ENCODE measurements at regions not wholly inside any gene's neighbourhood (a gene's known extent, or its start where the extent isn't known, plus 50 kb on each side); places are given as distances from the start of the nearest gene placed in this dataset.

DNA sequence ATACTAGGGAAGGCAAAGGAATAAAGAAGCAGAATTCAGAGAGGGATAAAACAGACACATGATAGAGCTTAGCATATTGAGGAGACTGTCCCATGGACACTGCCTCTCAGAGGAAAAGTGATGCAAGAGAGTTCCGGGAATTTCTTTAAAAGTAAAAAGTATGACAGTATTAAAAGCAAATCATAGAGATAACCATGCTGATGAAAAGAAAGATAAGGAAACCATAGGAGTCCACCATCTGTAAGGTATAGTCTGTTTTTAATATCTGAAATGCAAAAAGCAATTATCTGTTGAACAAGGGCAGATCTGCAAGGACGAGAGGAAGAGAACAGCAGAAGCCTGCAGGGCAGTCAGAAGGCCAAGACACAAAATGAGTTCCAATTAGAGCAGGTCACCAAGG lies 495.9 kb upstream of the GOLIM4 start:
- no peak overlapping the region for H3K27ac ChIP-seq
- H3K36me3 ChIP-seq, result no peaks in the 10 kb centered on the region
- H3K4me3 ChIP-seq, result no peak overlapping the region
- H3K9me3 ChIP-seq, result no peaks in the 10 kb centered on the region
- no peaks in the 10 kb centered on the region for H3K4me1 ChIP-seq
- no peak for DNase-seq (ENCODE audit: low spot score)
- H3K27me3 ChIP-seq, result no peaks in the 10 kb centered on the region
- TF ChIP-seq, protein P1, sequence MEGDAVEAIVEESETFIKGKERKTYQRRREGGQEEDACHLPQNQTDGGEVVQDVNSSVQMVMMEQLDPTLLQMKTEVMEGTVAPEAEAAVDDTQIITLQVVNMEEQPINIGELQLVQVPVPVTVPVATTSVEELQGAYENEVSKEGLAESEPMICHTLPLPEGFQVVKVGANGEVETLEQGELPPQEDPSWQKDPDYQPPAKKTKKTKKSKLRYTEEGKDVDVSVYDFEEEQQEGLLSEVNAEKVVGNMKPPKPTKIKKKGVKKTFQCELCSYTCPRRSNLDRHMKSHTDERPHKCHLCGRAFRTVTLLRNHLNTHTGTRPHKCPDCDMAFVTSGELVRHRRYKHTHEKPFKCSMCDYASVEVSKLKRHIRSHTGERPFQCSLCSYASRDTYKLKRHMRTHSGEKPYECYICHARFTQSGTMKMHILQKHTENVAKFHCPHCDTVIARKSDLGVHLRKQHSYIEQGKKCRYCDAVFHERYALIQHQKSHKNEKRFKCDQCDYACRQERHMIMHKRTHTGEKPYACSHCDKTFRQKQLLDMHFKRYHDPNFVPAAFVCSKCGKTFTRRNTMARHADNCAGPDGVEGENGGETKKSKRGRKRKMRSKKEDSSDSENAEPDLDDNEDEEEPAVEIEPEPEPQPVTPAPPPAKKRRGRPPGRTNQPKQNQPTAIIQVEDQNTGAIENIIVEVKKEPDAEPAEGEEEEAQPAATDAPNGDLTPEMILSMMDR (IDR thresholded peaks at IDR 0.05), result no peak

DNA sequence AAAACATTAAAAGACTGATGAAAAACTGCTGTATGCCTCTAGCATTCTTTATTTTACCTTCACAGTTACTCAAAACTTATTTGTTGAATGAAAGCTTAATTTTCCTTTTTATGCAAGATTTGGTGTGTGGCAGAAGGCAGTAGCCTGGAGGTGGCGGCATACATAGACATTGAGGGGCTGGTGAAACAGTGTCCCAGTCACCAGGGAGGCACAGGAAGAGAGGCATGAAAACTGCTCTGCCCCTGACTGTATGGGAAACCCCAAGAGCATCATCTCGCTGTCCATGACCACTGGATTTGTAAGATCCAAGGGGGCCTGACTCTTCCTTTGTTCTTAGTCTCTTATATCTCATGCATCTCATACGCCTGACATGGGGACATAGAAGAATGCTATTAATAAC lies 493.7 kb upstream of the GOLIM4 start:
- H3K27ac ChIP-seq, result no peak overlapping the region
- no peaks in the 10 kb centered on the region for H3K27me3 ChIP-seq
- H3K4me3 ChIP-seq, result no peak overlapping the region
- no peaks in the 10 kb centered on the region for H3K9me3 ChIP-seq
- TF ChIP-seq, protein P1 (IDR thresholded peaks at IDR 0.05), result no peak
- H3K4me1 ChIP-seq, result no peaks in the 10 kb centered on the region
- no peaks in the 10 kb centered on the region for H3K36me3 ChIP-seq
- no peak for DNase-seq (ENCODE audit: low spot score)

DNA sequence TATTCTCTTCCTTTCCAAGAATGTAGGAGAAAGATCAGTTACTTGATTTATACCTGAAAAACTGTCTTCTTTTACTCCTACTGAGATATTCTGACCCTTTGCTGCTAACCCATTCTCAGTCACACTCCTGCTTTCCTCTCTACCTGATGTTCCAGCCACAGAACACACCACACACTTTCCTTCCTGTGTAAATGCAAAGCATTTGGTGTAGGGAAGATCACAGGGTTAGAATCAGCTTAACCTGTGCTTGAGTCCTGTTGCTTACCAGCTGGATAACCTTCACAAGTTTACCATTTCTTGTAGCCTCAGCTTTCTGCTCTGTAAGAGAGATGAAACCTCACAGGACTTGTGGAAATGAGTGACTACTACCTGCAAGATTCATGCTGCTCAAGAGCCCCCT lies 489.8 kb upstream of the GOLIM4 start:
- Histone ChIP-seq H3K9me3 (no peaks in the 10 kb centered on the region), H3K27ac (no peak overlapping the region), H3K27me3 (no peaks in the 10 kb centered on the region), H3K4me3 (no peak overlapping the region), H3K36me3 (no peaks in the 10 kb centered on the region), H3K4me1 (no peaks in the 10 kb centered on the region)
- DNase-seq (ENCODE audit: low spot score), result no peak
- TF ChIP-seq, protein P1 (IDR thresholded peaks at IDR 0.05), result no peak

DNA sequence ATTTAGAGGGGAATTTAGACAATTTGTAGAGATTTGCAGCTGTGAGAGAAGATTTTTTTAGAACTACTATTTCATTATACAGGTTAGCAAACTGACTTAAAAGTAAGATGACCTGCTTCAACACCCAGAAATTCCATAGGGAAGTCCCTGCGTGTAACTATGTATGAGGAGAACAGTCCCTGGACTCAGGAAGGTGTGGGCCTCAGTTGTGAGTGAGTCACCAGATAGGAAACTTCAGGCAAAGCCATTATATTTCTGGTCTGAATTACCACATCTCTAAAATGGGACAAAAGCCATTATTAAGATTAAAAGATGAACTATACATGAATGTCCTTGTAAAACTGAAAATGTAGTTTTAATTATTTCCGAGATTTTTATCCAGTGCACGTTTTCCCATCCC lies 488.3 kb upstream of the GOLIM4 start:
- H3K4me1 ChIP-seq, result no peaks in the 10 kb centered on the region
- no peaks in the 10 kb centered on the region for H3K27me3 ChIP-seq
- H3K27ac ChIP-seq, result no peak overlapping the region
- DNase-seq (ENCODE audit: low spot score), result no peak
- TF ChIP-seq, protein P1 (IDR thresholded peaks at IDR 0.05), result no peak
- no peaks in the 10 kb centered on the region for H3K9me3 ChIP-seq
- no peak overlapping the region for H3K4me3 ChIP-seq
- H3K36me3 ChIP-seq, result no peaks in the 10 kb centered on the region

DNA sequence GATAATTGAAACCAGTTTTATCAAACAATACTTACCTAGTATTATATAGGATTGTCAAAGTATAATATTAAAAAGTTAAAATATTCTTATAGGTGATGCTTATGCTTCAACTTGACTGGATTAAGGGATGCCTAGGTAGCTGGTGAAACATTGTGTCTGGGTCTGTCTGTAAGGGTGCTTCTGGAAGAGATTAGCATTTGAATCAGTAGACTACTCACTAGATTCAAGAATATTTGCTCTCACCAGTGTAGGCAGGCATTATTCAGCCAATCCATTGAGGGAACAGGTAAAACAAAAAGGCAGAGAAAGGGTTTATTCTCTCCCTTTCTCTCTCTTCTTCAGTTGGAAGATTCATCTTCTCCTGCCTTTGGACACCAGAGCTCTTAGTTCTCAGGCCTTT lies 486.8 kb upstream of the GOLIM4 start:
- Histone ChIP-seq H3K36me3 (no peaks in the 10 kb centered on the region), H3K27me3 (no peaks in the 10 kb centered on the region), H3K4me1 (no peaks in the 10 kb centered on the region), H3K4me3 (no peak overlapping the region), H3K9me3 (no peaks in the 10 kb centered on the region), H3K27ac (no peak overlapping the region)
- no peak for DNase-seq (ENCODE audit: low spot score)
- TF ChIP-seq, protein P1 (IDR thresholded peaks at IDR 0.05), result no peak

DNA sequence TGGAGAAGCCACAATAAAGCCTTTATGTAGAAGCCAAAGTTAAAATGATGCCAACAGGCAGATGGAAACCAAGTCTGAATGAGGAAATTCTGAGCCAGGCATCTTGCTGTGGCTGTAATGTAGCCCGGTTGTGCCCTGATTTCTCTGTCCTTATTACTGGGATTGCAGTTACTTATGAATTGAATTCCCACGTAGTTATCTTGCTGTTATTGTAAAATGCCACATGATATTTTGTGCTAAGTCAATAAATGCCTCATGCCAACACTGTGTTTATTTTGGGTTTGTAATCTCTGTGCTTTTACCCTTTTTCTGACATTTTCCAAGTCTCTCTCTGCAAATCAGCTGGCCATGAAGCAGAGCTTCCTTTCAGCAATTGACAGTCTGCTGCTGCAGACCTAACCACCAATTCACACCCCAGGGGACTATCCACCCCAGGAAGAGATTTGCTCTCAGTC lies 486.1 kb upstream of the GOLIM4 start:
- Histone ChIP-seq H3K36me3 (no peaks in the 10 kb centered on the region), H3K27ac (no peak overlapping the region), H3K4me3 (no peak overlapping the region), H3K4me1 (no peaks in the 10 kb centered on the region), H3K27me3 (no peaks in the 10 kb centered on the region), H3K9me3 (no peaks in the 10 kb centered on the region)
- no peak for DNase-seq (ENCODE audit: low spot score)
- TF ChIP-seq, protein P1 (IDR thresholded peaks at IDR 0.05), result no peak

All from right atrium auricular region (tissue), 2 donors.